Activated CD8-positive, alpha-beta memory T cell treated with anti-CD3 and anti-CD28 coated beads, Interleukin-2, amount 10 ng/mL, durations not matched to agents 7 days and 5 days (primary cell): ENCODE measurements at regions not wholly inside any gene's neighbourhood (a gene's known extent, or its start where the extent isn't known, plus 50 kb on each side); places are given as distances from the start of the nearest gene placed in this dataset.

Experiments used
- ATAC-seq: fragments of 150-1000 bp; cut with Tn5 transposase; one replicate; pipeline ENCODE4 v1.10.0; 2021; ENCODE audit warnings: moderate library complexity
- CTCF ChIA-PET: fragments of 350-600 bp; sonication (Branson Sonifier 250); formaldehyde crosslinking; loops from one replicate; lab custom pipeline; 2021; ENCODE audit warnings: antibody characterized with exemption; lab: Charles Lee
- DNase-seq: peaks from one replicate; pipeline ENCODE4 v3.0.0-alpha.2; 2020
- H3K27ac Mint-ChIP-seq: one replicate; pipeline ENCODE4 v1.8.0; 2021; ENCODE audit warnings: mild to moderate bottlenecking, mixed read lengths
- H3K27me3 Mint-ChIP-seq: one replicate; pipeline ENCODE4 v1.8.0; 2021; ENCODE audit warnings: mixed read lengths
- H3K36me3 Mint-ChIP-seq: one replicate; pipeline ENCODE4 v1.8.0; 2021; ENCODE audit warnings: mild to moderate bottlenecking, mixed read lengths
- H3K4me1 Mint-ChIP-seq: one replicate; pipeline ENCODE4 v1.8.0; 2021; ENCODE audit warnings: mixed read lengths
- H3K4me3 Mint-ChIP-seq: one replicate; pipeline ENCODE4 v1.8.0; 2021; ENCODE audit warnings: mild to moderate bottlenecking, moderate library complexity, mixed read lengths
- H3K9me3 Mint-ChIP-seq: one replicate; pipeline ENCODE4 v1.8.0; 2022; ENCODE audit warnings: low read depth, mixed read lengths

DNA sequence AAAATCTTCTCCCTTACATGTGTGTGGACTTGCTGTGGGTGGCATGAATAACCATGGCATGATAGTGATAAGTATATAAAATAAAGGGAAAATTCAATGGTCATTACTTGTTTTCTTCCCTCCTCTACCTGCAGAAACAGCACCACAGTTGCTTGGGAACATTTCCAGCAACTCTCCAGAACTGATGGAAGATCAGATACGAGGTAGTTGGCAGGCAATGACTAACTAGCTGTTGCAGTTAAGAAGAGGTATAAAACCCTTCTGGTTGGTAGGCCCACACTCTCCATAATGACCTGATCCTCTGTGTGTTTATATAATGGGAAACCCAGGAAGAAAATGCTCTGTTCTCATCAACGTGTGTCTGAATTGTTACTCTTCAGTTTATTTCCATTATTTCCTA is 185.9 kb downstream of the SYK start:
- Mint-ChIP-seq H3K4me3 (no peak overlapping the region), H3K27me3 (no peaks in the 10 kb centered on the region), H3K27ac (no peak overlapping the region), H3K4me1 (peaks cover 8% of the 10 kb centered on the region), H3K9me3 (no peaks in the 10 kb centered on the region), H3K36me3 (peaks cover 7% of the 10 kb centered on the region)
- no peak for ATAC-seq
- CTCF ChIA-PET: no interaction called here
- DNase-seq: no peak

DNA sequence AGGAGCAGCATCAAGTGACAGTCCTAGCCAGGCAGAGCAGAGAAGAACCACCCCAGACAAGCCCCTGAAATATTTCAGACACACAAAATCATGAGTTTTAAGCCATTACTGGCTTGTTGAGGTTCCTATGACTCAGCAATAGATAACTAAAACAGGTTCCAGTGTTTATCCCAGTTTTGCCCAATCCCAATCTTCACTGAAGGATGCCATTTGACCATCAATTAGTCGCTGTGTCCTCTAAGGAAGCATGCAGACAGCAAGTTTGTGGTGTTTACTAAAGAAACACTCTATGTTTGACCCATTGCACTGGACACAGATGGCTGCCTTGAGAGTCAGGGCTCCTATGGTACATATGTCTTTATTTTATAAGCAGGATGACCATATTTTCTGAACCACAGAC is 186.7 kb downstream of the SYK start:
- Mint-ChIP-seq H3K36me3 (peaks cover 8% of the 10 kb centered on the region), H3K27me3 (no peaks in the 10 kb centered on the region), H3K4me1 (peaks cover 8% of the 10 kb centered on the region), H3K27ac (no peak overlapping the region), H3K4me3 (no peak overlapping the region), H3K9me3 (no peaks in the 10 kb centered on the region)
- CTCF ChIA-PET: no interaction called here
- ATAC-seq: no peak
- no peak for DNase-seq

DNA sequence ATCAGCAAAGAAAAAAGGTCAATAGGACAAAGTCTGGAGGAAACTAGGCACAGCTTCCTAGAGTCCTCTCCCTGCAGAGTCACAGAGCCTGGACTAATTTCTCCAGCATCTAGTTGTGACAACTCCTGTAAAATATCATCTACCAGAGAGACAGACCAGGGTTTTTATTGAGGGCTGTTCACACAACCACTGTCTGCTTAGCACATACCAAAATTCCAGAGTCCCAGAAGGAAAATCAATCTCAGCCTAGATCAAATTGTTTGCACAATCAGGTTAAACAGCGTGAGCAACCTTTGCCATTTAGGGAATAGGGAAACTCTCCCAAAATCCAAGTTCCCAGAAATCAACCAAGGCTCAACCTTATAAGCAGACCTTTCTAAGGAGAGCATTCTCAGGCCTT is 190.3 kb downstream of the SYK start:
- no peaks in the 10 kb centered on the region for H3K27me3 Mint-ChIP-seq
- DNase-seq: no peak
- CTCF ChIA-PET: interaction anchor here (1.1 kb wide), 1 partner anchor 25 kb away, joined by 3 read pairs; no protein-coding TSS in a partner anchor
- no peak for ATAC-seq
- no peak overlapping the region for H3K27ac Mint-ChIP-seq
- no peak overlapping the region for H3K4me3 Mint-ChIP-seq
- peaks cover 2% of the 10 kb centered on the region for H3K9me3 Mint-ChIP-seq
- H3K36me3 Mint-ChIP-seq: peaks cover 20% of the 10 kb centered on the region
- no peaks in the 10 kb centered on the region for H3K4me1 Mint-ChIP-seq

DNA sequence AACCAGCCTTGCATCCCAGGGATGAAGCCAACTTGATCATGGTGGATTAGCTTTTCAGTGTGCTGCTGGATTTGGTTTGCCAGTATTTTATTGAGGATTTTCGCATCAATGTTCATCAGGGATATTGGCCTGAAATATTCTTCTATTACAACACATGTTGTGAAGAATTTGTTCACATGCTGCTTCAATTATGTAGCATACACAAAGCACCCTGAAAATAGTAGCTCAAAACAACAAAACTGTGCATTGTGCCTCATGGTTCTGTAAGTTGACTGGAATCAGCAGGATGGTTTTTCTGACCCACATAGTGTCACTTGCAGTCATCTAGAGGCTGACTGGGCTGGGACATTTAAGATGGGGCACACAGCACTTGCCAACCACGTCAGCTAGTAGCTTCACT is 193.9 kb downstream of the SYK start:
- peaks cover 8% of the 10 kb centered on the region for H3K4me1 Mint-ChIP-seq
- H3K27ac Mint-ChIP-seq: no peak overlapping the region
- H3K36me3 Mint-ChIP-seq: peaks cover 25% of the 10 kb centered on the region
- H3K4me3 Mint-ChIP-seq: no peak overlapping the region
- H3K27me3 Mint-ChIP-seq: no peaks in the 10 kb centered on the region
- H3K9me3 Mint-ChIP-seq: peaks cover 2% of the 10 kb centered on the region
- CTCF ChIA-PET: no interaction called here
- no peak for ATAC-seq
- no peak for DNase-seq

DNA sequence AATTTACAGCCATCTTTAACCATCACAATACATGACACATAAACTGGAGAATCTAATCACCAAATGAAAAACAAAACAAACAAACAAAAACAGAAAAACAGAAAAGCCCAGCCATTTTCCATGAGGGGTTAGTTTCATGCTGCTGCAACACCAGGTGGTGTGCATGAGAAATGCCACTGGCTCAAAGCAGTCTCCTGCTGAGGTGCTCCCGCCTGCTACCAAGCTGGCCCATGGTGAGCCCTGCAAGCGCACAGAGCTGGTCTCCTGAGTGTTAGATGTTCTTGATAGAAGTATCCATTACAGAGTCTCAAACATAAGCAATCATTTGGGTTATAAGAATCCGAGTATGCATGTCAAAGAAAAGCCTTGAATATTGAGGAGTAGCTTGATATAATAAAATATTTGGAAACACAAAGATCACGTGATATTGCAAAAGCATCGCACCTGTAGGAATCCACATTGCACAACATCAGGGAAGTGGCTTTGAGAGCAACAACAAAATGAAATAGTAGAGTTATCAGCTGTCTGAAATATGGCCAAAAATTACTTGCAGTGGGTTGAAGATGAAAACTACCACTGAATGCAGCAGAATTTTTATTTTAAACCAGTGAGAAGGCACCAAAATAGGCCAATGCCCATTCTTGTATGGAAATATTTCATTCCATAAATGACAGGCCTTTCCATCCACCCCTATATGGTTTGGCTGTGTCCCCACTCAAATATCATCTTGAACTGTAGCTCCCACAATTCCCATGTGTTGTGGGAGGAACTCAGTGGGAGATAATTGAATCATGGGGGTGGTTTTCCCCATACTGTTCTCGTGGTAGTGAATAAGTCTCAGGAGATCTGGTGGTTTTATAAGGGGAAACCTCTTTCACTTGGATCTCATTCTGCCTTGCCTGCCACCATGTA is 194.8 kb downstream of the SYK start:
- Mint-ChIP-seq H3K27me3 (no peaks in the 10 kb centered on the region), H3K4me1 (peaks cover 9% of the 10 kb centered on the region), H3K27ac (no peak overlapping the region), H3K36me3 (peaks cover 22% of the 10 kb centered on the region), H3K9me3 (peaks cover 2% of the 10 kb centered on the region), H3K4me3 (no peak overlapping the region)
- CTCF ChIA-PET: interaction anchor here (1.2 kb wide), 1 partner anchor 82 kb away, joined by 3 read pairs; no protein-coding TSS in a partner anchor
- DNase-seq: no peak
- ATAC-seq: no peak

DNA sequence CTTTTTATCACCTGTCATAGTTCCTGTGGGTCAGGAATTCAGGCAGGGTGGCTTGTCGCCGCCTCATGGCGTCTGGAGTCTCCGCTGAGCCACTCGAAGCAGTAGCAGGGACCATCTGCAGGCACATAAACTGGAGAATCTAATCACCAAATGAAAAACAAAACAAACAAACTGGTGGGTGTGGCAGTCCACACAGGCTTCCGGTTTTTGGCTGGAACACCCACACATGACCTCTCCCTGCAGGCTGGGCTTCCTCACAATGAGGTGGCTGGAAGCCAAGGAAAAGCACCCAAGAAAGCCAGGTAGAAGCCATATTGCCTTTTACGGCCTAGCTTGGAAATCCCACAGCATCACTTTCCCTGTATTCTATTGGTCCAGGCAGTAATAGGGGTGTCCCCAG is 197.0 kb downstream of the SYK start:
- H3K4me3 Mint-ChIP-seq: no peak overlapping the region
- DNase-seq: no peak
- H3K9me3 Mint-ChIP-seq: peaks cover 2% of the 10 kb centered on the region
- H3K36me3 Mint-ChIP-seq: peaks cover 22% of the 10 kb centered on the region
- no peak overlapping the region for H3K27ac Mint-ChIP-seq
- CTCF ChIA-PET: no interaction called here
- ATAC-seq: no peak
- peaks cover 11% of the 10 kb centered on the region for H3K4me1 Mint-ChIP-seq
- H3K27me3 Mint-ChIP-seq: no peaks in the 10 kb centered on the region

DNA sequence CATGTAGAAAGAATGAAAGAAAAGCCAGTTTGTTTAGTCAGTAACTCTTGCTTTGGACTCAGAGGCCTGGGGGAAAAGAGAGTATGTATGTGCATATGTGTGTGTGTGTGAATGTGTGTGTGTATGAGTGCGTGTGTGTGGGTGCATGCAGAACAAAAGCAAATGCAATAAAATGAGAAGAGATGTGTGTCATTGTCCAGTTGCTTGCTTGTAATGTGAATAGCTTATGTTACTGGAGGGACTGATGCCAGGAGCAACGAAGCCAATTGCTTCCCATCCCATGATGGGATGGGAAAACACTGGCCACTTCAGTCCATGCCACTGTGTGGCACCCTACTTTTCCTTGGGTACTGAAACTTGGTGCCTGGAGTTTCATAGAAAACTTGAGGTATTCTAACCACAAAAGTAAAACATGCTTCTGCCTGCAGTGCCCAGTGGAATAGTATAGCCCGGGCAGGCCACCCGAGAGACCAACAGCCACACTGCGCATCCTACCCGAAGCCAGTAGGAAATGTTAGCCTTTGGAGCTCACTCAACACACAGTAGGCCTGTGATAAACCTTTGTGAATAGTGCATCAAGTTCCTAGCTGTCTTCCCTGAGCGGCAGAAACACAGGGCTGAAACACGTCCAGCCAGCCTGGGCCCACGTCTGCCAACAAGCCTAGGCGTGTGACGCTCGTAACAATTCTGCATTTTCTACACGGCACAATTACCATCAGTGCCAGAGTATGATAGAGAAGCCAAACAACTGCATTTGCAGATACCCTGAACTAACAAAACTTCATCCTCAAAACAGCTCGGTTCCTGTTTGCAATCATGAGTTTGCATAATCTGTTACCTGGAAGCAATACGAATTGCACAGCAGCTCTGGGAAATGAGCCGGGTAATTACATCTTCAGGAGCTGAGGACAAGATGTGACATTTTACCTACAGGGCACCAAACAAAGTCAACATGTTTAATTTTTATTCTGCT is 198.1 kb downstream of the SYK start:
- CTCF ChIA-PET: no interaction called here
- Mint-ChIP-seq H3K9me3 (peaks cover 2% of the 10 kb centered on the region), H3K4me1 (peaks cover 11% of the 10 kb centered on the region), H3K4me3 (no peak overlapping the region), H3K27ac (no peak overlapping the region), H3K36me3 (peaks cover 20% of the 10 kb centered on the region), H3K27me3 (no peaks in the 10 kb centered on the region)
- DNase-seq: no peak
- ATAC-seq: no peak

DNA sequence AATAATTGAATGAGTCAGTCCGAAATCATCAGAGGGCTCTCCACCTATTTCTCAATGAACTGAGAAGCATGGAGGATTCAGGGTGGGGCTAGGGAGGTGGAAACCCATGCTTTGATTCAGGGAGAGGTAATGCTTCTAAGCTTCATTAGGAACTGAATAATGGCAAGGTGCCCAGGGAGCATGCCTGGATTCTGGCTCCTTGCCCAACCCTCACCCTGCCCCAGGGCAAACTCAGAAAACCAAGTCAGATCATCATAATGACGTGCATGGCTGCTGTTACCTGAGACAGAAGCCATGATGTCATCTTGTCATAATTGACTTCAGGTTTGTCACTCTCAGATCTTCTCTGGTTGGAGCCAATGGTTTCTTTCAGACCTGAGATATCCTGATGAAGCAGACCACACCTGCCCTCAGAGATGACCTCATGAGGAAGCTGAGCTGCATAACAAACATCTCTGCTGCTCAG is 199.6 kb downstream of the SYK start:
- CTCF ChIA-PET: interaction anchor here (1.7 kb wide), 1 partner anchor 85 kb away, joined by 3 read pairs; no protein-coding TSS in a partner anchor
- Mint-ChIP-seq H3K4me1 (peaks cover 11% of the 10 kb centered on the region), H3K9me3 (no peaks in the 10 kb centered on the region)

DNA sequence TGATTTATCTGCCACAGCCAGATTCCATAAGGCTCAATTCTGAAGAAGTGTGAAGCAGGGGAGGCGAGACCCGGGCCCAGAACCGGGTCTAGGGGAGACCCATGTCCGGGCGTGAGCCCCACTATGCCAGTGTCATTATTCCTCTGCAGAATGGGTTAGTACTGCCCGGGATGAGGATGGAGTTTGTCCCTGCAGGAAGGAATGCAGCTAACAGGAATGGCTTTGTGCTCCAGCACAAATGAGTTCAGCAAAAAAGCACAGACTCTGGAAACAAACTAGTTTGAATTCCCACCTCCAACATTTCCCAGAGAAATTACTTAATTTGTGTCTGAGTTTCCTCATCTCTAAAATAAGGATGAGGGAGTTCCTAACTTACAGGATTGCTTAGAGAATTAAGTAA is 202.9 kb downstream of the SYK start:
- CTCF ChIA-PET: interaction anchor here (0.8 kb wide), 1 partner anchor 429 kb away, joined by 3 read pairs; no protein-coding TSS in a partner anchor
- DNase-seq (no peak), ATAC-seq (no peak)
- H3K27ac Mint-ChIP-seq: no peak overlapping the region
- H3K9me3 Mint-ChIP-seq: no peaks in the 10 kb centered on the region
- H3K36me3 Mint-ChIP-seq: peaks cover 18% of the 10 kb centered on the region
- H3K27me3 Mint-ChIP-seq: no peaks in the 10 kb centered on the region
- peaks cover 3% of the 10 kb centered on the region for H3K4me1 Mint-ChIP-seq
- no peak overlapping the region for H3K4me3 Mint-ChIP-seq

More for the DNA sequence above, 199.6 kb downstream of the SYK start:
- ATAC-seq (no peak), DNase-seq (no peak)
- no peak overlapping the region for H3K4me3 Mint-ChIP-seq
- H3K27ac Mint-ChIP-seq: no peak overlapping the region
- no peaks in the 10 kb centered on the region for H3K27me3 Mint-ChIP-seq
- H3K36me3 Mint-ChIP-seq: peaks cover 16% of the 10 kb centered on the region

DNA sequence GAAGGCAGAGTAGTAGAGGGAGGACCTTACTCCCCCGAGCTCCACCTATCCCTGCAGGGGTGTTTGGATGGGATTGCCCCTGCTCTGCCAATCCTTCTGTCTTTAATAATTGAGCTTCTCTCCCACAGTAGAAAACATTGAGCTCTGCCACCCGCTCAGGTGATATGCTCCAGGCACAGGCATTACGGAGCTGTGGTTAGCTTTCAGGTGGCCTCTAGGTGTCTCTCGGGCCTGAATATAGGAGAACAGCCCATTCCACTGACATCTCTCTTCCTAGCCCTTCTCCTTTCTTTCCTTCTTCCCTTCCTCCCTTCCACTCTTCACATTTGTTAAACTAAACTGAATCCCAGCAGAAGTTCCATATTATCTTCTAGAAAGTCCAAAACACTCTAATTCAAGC is 203.4 kb downstream of the SYK start:
- H3K9me3 Mint-ChIP-seq: no peaks in the 10 kb centered on the region
- H3K4me3 Mint-ChIP-seq: no peak overlapping the region
- no peak overlapping the region for H3K27ac Mint-ChIP-seq
- H3K36me3 Mint-ChIP-seq: peaks cover 20% of the 10 kb centered on the region
- CTCF ChIA-PET: interaction anchor here (0.8 kb wide), 1 partner anchor 428 kb away, joined by 3 read pairs; no protein-coding TSS in a partner anchor
- ATAC-seq (no peak), DNase-seq (no peak)
- H3K4me1 Mint-ChIP-seq: peaks cover 3% of the 10 kb centered on the region
- H3K27me3 Mint-ChIP-seq: no peaks in the 10 kb centered on the region

DNA sequence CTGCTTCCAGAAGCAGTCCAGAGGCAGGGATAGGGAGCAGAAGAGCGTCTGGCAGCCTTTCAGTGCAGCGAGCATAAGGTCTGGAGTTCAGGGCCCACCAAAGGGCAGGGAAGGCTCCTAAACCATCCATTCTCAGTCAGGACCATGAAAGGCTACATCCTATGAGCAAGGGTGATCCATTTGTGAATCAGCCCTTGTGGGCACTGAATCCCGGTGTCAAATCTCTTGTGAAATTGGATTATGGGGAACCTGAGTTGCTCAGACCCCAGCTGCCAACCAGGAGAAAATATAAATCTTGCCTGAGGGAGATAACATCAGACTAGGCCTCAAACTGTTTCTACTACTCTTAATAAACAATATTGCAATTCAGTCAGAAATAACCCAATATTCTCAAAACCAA is 204.4 kb downstream of the SYK start:
- no peak overlapping the region for H3K27ac Mint-ChIP-seq
- CTCF ChIA-PET: interaction anchor here (1.3 kb wide), 1 partner anchor 27 kb away, joined by 3 read pairs; no protein-coding TSS in a partner anchor
- peaks cover 3% of the 10 kb centered on the region for H3K4me1 Mint-ChIP-seq
- H3K4me3 Mint-ChIP-seq: no peak overlapping the region
- DNase-seq (no peak), ATAC-seq (no peak)
- no peaks in the 10 kb centered on the region for H3K27me3 Mint-ChIP-seq
- H3K9me3 Mint-ChIP-seq: no peaks in the 10 kb centered on the region
- H3K36me3 Mint-ChIP-seq: peaks cover 18% of the 10 kb centered on the region

DNA sequence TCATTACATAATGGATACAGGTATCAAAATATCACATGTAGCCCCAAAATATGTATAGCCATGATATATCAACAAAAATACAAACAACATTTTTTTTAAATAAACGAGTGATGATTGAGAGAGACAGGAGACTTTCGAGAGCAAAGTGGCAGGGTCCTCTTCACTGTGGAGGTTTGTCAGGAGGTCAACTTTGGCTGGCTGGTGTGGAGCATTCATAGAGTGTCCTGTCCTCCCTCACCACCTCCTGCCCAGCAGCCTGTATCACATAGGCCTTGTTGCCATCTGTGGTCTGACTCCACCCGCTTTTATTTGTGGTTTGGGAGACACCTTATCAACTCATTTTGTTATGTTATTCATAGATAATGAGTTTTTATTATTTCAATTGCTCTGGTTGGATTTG is 206.9 kb downstream of the SYK start:
- Mint-ChIP-seq H3K4me3 (no peak overlapping the region), H3K36me3 (peaks cover 26% of the 10 kb centered on the region), H3K27ac (no peak overlapping the region), H3K27me3 (no peaks in the 10 kb centered on the region), H3K4me1 (peaks cover 11% of the 10 kb centered on the region), H3K9me3 (peaks cover 7% of the 10 kb centered on the region)
- CTCF ChIA-PET: no interaction called here
- ATAC-seq (no peak), DNase-seq (no peak)

DNA sequence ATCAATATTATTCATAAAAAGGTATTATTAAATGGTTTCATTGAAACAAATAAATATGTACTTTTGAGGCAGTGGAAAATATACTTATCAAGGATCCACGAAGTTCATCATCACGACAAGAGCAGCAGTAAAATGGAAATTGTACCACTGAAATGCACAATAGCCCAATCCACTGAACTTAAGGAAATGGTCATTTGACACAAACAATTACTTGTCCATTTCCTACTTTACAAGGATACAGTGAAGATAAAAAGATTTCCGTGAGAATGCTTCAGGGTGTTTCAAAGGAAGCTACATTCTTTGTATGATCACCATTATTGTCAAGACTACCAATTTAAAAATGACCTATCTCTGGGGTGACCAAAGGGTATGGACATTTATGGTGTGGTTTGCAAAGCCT is 210.3 kb downstream of the SYK start:
- CTCF ChIA-PET: interaction anchor here (0.7 to 5.0 kb wide), 4 partner anchors 12 to 414 kb away, joined by 3 to 19 read pairs (median 3); no protein-coding TSS in a partner anchor
- H3K27ac Mint-ChIP-seq: no peak overlapping the region

More for the DNA sequence above, 210.3 kb downstream of the SYK start:
- ATAC-seq (no peak), DNase-seq (no peak)
- Mint-ChIP-seq H3K9me3 (peaks cover 7% of the 10 kb centered on the region), H3K4me3 (no peak overlapping the region), H3K36me3 (peaks cover 35% of the 10 kb centered on the region), H3K27me3 (peaks cover 3% of the 10 kb centered on the region), H3K4me1 (peaks cover 22% of the 10 kb centered on the region)
